OCI-LY1 (cell line): ENCODE measurements at regions not wholly inside any gene's neighbourhood (a gene's known extent, or its start where the extent isn't known, plus 50 kb on each side); places are given as distances from the start of the nearest gene placed in this dataset.

Experiments used
- H2AFZ ChIP-seq: fragments of 200-600 bp; sonication (generic), shearing (Covaris generic); 2 replicates; pipeline ENCODE4 v1.6.0; 2014; ENCODE audit warnings: antibody characterized with exemption, mild to moderate bottlenecking, low read length
- H3F3A ChIP-seq: fragments of 200-600 bp; sonication (generic), shearing (Covaris generic); 2 replicates; pipeline ENCODE4 v1.6.0; 2014; ENCODE audit warnings: mild to moderate bottlenecking, antibody characterized with exemption, low read length, moderate library complexity; ENCODE audit not compliant: insufficient read depth
- H3K27ac ChIP-seq: fragments of 200-600 bp; sonication (generic); 2 replicates; pipeline ENCODE4 v1.5.1; 2014; ENCODE audit warnings: low read length, mixed run types, mild to moderate bottlenecking, low read depth; ENCODE audit not compliant: poor library complexity, severe bottlenecking
- H3K27me3 ChIP-seq: fragments of 200-600 bp; sonication (generic); 2 replicates; pipeline ENCODE4 v1.6.0; 2014; ENCODE audit warnings: antibody characterized with exemption, mild to moderate bottlenecking, low read length, moderate library complexity; ENCODE audit not compliant: insufficient read depth
- H3K36me3 ChIP-seq: fragments of 200-600 bp; sonication (generic); 2 replicates; pipeline ENCODE4 v1.6.1; 2014; ENCODE audit warnings: mild to moderate bottlenecking, antibody characterized with exemption, low read length, moderate library complexity, mixed read lengths; ENCODE audit not compliant: insufficient read depth
- H3K4me1 ChIP-seq: fragments of 200-600 bp; sonication (generic); 2 replicates; pipeline ENCODE4 v1.5.1; 2014; ENCODE audit warnings: mild to moderate bottlenecking, low read length, moderate library complexity; ENCODE audit not compliant: insufficient read depth, severe bottlenecking
- H3K4me2 ChIP-seq: fragments of 200-600 bp; sonication (generic), shearing (Covaris generic); 2 replicates; pipeline ENCODE4 v1.6.1; 2014; ENCODE audit warnings: low read length
- H3K4me3 ChIP-seq: fragments of 200-600 bp; sonication (generic); 2 replicates; pipeline ENCODE4 v1.5.1; 2014; ENCODE audit warnings: low read length, low read depth, mild to moderate bottlenecking, mixed read lengths; ENCODE audit not compliant: poor library complexity, severe bottlenecking
- H3K79me2 ChIP-seq: fragments of 200-600 bp; shearing (Covaris generic); 2 replicates; pipeline ENCODE4 v1.6.1; 2016; ENCODE audit warnings: mixed run types, low read length, mixed read lengths; ENCODE audit not compliant: insufficient read depth
- H3K9ac ChIP-seq: fragments of 200-600 bp; sonication (generic), shearing (Covaris generic); 2 replicates; pipeline ENCODE4 v1.6.1; 2014; ENCODE audit warnings: mild to moderate bottlenecking, low read length, mixed read lengths
- H3K9me2 ChIP-seq: fragments of 200-600 bp; sonication (generic), shearing (Covaris generic); 2 replicates; pipeline ENCODE4 v1.6.1; 2014; ENCODE audit warnings: low read depth, mild to moderate bottlenecking, low read length, mixed read lengths
- H3K9me3 ChIP-seq: fragments of 200-600 bp; shearing (Covaris generic); 2 replicates; pipeline ENCODE4 v1.6.1; 2014; ENCODE audit warnings: low read length, mixed read lengths
- H4K20me1 ChIP-seq: fragments of 200-600 bp; sonication (generic), shearing (Covaris generic); 2 replicates; pipeline ENCODE4 v1.6.0; 2016; ENCODE audit warnings: mild to moderate bottlenecking, low read length; ENCODE audit not compliant: insufficient read depth
- CTCF ChIP-seq: fragments of 200-600 bp; sonication (generic), shearing (Covaris generic); IDR thresholded peaks from 2 replicates; pipeline ENCODE4 v1.5.1; 2017; ENCODE audit warnings: mild to moderate bottlenecking, antibody characterized with exemption, low read length, moderate library complexity, mixed read lengths
- EZH2 ChIP-seq: fragments of 200-600 bp; sonication (generic), shearing (Covaris generic); IDR thresholded peaks from 2 replicates; pipeline ENCODE4 v1.8.0; 2017; ENCODE audit warnings: borderline replicate concordance, mixed run types, mild to moderate bottlenecking, antibody characterized with exemption, low read length, moderate library complexity, mixed read lengths

- Histone ChIP-seq H3K4me1 (no peaks in the 10 kb centered on the region), H3K27me3 (no peaks in the 10 kb centered on the region), H3F3A (no peaks in the 10 kb centered on the region), H3K79me2 (no peaks in the 10 kb centered on the region), H3K9me2 (no peaks in the 10 kb centered on the region), H2AFZ (no peak overlapping the region), H3K27ac (no peak overlapping the region), H3K9me3 (no peaks in the 10 kb centered on the region), H3K4me2 (no peak overlapping the region), H3K4me3 (no peak overlapping the region), H3K36me3 (no peaks in the 10 kb centered on the region), H3K9ac (no peak overlapping the region), H4K20me1 (no peaks in the 10 kb centered on the region)
- no peak for TF ChIP-seq CTCF
- no peak for TF ChIP-seq EZH2
These were observed 210.4 kb downstream of the PAPSS1 start for GRCh38 chr4:107509615-107510014.

- Histone ChIP-seq H3F3A (no peaks in the 10 kb centered on the region), H3K27ac (no peak overlapping the region), H3K9me3 (no peaks in the 10 kb centered on the region), H3K4me2 (no peak overlapping the region), H3K4me3 (no peak overlapping the region), H3K9me2 (no peaks in the 10 kb centered on the region), H3K27me3 (no peaks in the 10 kb centered on the region), H2AFZ (no peak overlapping the region), H3K36me3 (no peaks in the 10 kb centered on the region), H4K20me1 (no peaks in the 10 kb centered on the region), H3K4me1 (no peaks in the 10 kb centered on the region), H3K79me2 (no peaks in the 10 kb centered on the region), H3K9ac (no peak overlapping the region)
- TF ChIP-seq CTCF: no peak
- TF ChIP-seq EZH2: no peak
These were observed 219.5 kb downstream of the PAPSS1 start for GRCh38 chr4:107500551-107500950.

- H4K20me1 ChIP-seq: no peaks in the 10 kb centered on the region
- no peaks in the 10 kb centered on the region for H3K9me2 ChIP-seq
- H3K36me3 ChIP-seq: no peaks in the 10 kb centered on the region
- no peak overlapping the region for H3K9ac ChIP-seq
- no peak overlapping the region for H3K4me3 ChIP-seq
- H3K9me3 ChIP-seq: no peaks in the 10 kb centered on the region
- TF ChIP-seq CTCF: no peak
- no peak for TF ChIP-seq EZH2
- no peaks in the 10 kb centered on the region for H3K4me1 ChIP-seq
- no peaks in the 10 kb centered on the region for H3K79me2 ChIP-seq
- no peaks in the 10 kb centered on the region for H3K27me3 ChIP-seq
- H3F3A ChIP-seq: no peaks in the 10 kb centered on the region
- H2AFZ ChIP-seq: no peak overlapping the region
- H3K4me2 ChIP-seq: no peak overlapping the region
- no peak overlapping the region for H3K27ac ChIP-seq
These were observed 223.0 kb downstream of the PAPSS1 start for GRCh38 chr4:107497054-107497453.
